ENCODE measurements at regions not wholly inside any gene's neighbourhood (a gene's known extent, or its start where the extent isn't known, plus 50 kb on each side); places are given as distances from the start of the nearest gene placed in this dataset.

- TF ChIP-seq OSR1 (CRISPR knock-in tag; IDR thresholded peaks at IDR 0.05) (no peak), RARB (CRISPR knock-in tag; IDR thresholded peaks at IDR 0.05) (no peak), CREB5 (CRISPR knock-in tag; IDR thresholded peaks at IDR 0.05; ENCODE audit: low read depth) (no peak), BACH2 (CRISPR knock-in tag; IDR thresholded peaks at IDR 0.05; ENCODE audit: borderline replicate concordance) (no peak), CSRNP3 (CRISPR knock-in tag; IDR thresholded peaks at IDR 0.05) (no peak), SNAI2 (CRISPR knock-in tag; IDR thresholded peaks at IDR 0.05) (no peak), ZNF8 (CRISPR knock-in tag; IDR thresholded peaks at IDR 0.05) (no peak), ZFP30 (CRISPR knock-in tag; IDR thresholded peaks at IDR 0.05) (no peak), TSHZ2 (CRISPR knock-in tag; IDR thresholded peaks at IDR 0.05) (no peak), ZC3H10 (CRISPR knock-in tag; IDR thresholded peaks at IDR 0.05) (no peak)
- TF ChIP-seq, protein P1, sequence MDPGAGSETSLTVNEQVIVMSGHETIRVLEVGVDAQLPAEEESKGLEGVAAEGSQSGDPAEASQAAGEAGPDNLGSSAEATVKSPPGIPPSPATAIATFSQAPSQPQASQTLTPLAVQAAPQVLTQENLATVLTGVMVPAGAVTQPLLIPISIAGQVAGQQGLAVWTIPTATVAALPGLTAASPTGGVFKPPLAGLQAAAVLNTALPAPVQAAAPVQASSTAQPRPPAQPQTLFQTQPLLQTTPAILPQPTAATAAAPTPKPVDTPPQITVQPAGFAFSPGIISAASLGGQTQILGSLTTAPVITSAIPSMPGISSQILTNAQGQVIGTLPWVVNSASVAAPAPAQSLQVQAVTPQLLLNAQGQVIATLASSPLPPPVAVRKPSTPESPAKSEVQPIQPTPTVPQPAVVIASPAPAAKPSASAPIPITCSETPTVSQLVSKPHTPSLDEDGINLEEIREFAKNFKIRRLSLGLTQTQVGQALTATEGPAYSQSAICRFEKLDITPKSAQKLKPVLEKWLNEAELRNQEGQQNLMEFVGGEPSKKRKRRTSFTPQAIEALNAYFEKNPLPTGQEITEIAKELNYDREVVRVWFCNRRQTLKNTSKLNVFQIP (CRISPR knock-in tag; IDR thresholded peaks at IDR 0.05; ENCODE audit: borderline replicate concordance, low read depth), result no peak
- TF ChIP-seq, protein P2, sequence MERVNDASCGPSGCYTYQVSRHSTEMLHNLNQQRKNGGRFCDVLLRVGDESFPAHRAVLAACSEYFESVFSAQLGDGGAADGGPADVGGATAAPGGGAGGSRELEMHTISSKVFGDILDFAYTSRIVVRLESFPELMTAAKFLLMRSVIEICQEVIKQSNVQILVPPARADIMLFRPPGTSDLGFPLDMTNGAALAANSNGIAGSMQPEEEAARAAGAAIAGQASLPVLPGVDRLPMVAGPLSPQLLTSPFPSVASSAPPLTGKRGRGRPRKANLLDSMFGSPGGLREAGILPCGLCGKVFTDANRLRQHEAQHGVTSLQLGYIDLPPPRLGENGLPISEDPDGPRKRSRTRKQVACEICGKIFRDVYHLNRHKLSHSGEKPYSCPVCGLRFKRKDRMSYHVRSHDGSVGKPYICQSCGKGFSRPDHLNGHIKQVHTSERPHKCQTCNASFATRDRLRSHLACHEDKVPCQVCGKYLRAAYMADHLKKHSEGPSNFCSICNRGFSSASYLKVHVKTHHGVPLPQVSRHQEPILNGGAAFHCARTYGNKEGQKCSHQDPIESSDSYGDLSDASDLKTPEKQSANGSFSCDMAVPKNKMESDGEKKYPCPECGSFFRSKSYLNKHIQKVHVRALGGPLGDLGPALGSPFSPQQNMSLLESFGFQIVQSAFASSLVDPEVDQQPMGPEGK (CRISPR knock-in tag; IDR thresholded peaks at IDR 0.05; ENCODE audit: borderline replicate concordance), result no peak
These were observed 99.8 kb downstream of the METTL4 start for GRCh38 chr18:2471523-2471922.

GRCh38 chr18:2478662-2479061, 92.6 kb downstream of the METTL4 start:
- ATAC-seq, result no peak
- TF ChIP-seq CSRNP3 (CRISPR knock-in tag; IDR thresholded peaks at IDR 0.05), result no peak
- no peak for TF ChIP-seq ZNF70 (CRISPR knock-in tag; IDR thresholded peaks at IDR 0.05)
- TF ChIP-seq GLIS3 (CRISPR knock-in tag; IDR thresholded peaks at IDR 0.05), result no peak
- no peak for TF ChIP-seq TOX (CRISPR knock-in tag; IDR thresholded peaks at IDR 0.05; ENCODE audit: borderline replicate concordance)
- no peak for TF ChIP-seq ARNTL (CRISPR knock-in tag; IDR thresholded peaks at IDR 0.05; ENCODE audit: borderline replicate concordance, low read depth)

More at GRCh38 chr18:2471523-2471922, 99.8 kb downstream of the METTL4 start:
- ATAC-seq, result no peak

GRCh38 chr18:2480536-2480935, 90.8 kb downstream of the METTL4 start:
- TF ChIP-seq BACH2 (CRISPR knock-in tag; IDR thresholded peaks at IDR 0.05; ENCODE audit: borderline replicate concordance) (no peak), CSRNP3 (CRISPR knock-in tag; IDR thresholded peaks at IDR 0.05) (no peak), GLIS3 (CRISPR knock-in tag; IDR thresholded peaks at IDR 0.05) (no peak), ESRRG (CRISPR knock-in tag; IDR thresholded peaks at IDR 0.05) (no peak), ZNF565 (CRISPR knock-in tag; conservative IDR thresholded peaks at IDR 0.05; ENCODE audit: low read depth) (no peak), CSDC2 (CRISPR knock-in tag; IDR thresholded peaks at IDR 0.05) (no peak), ZNF70 (CRISPR knock-in tag; IDR thresholded peaks at IDR 0.05) (no peak), ARNTL (CRISPR knock-in tag; IDR thresholded peaks at IDR 0.05; ENCODE audit: borderline replicate concordance, low read depth) (no peak), ISL1 (CRISPR knock-in tag; IDR thresholded peaks at IDR 0.05) (no peak), ZNF8 (CRISPR knock-in tag; IDR thresholded peaks at IDR 0.05) (no peak), ZC3H10 (CRISPR knock-in tag; IDR thresholded peaks at IDR 0.05) (no peak)
- ATAC-seq, result no peak

Data from SK-N-SH treated with all-trans-retinoic acid at 6 μM for 48 hours (cell line).